Heart left ventricle (tissue), 13 donors: ENCODE measurements at regions not wholly inside any gene's neighbourhood (a gene's known extent, or its start where the extent isn't known, plus 50 kb on each side); places are given as distances from the start of the nearest gene placed in this dataset.

Experiments used
- CTCF ChIP-seq, 12 donors: fragments of 200-600 bp; sonication (generic) in 4 of 12; IDR thresholded peaks; one replicate each; pipeline versions ENCODE4 v1.5.0 to v1.8.0; 2018 to 2022; ENCODE audit warnings: antibody characterized with exemption in 12 of 12, mild to moderate bottlenecking in 5 of 12
- POLR2A ChIP-seq, 2 donors: fragments of 450-650 bp; IDR thresholded peaks; one replicate each; pipeline ENCODE4 v1.6.1; 2017; ENCODE audit warnings: antibody characterized with exemption in 2 of 2, mild to moderate bottlenecking in 2 of 2, moderate library complexity in 2 of 2
- donor health status: ischemic (EF 13 %, LVEDD 7.1; RV severe dilation, severe dysfunction).
- donor health status: DM: no; HTN: yes; CAD: no.
- donor health status: DM: no; HTN: no; CAD: no.
- donor health status: ischemic (EF 25% LVEDD 6.9; RV normal size, moderate dysfunction).
- donor health status: ischemic (EF 25% LVEDD 5.7; RV mildly dilated, moderate dysfunction).
- donor health status: ischemic (EF 35%, LVEDD 5.7; RV mildly dilated, moderate dysfunction).
- donor health status: nonischemic (EF 11% LVEDD 7.7; RV severe dilation, severe dysfunction).
- donor health status: DM: yes; HTN: yes; CAD: no.
- donor health status: PGD.
- donor health status: ischemic (EF 29% LVEDD 5.4; RV normal size, mild dysfunction).
- donor health status: nonischemic (EF 23%, LVEDD 6.1; RV moderate dilation, normal function).

GRCh38 chr7:131904760-131905327 is 348.4 kb upstream of the PODXL start:
- TF ChIP-seq CTCF (IDR thresholded peaks at IDR 0.05) (no peak), POLR2A (IDR thresholded peaks at IDR 0.05) (no peak)
